ENCODE measurements at regions not wholly inside any gene's neighbourhood (a gene's known extent, or its start where the extent isn't known, plus 50 kb on each side); places are given as distances from the start of the nearest gene placed in this dataset.

DNA sequence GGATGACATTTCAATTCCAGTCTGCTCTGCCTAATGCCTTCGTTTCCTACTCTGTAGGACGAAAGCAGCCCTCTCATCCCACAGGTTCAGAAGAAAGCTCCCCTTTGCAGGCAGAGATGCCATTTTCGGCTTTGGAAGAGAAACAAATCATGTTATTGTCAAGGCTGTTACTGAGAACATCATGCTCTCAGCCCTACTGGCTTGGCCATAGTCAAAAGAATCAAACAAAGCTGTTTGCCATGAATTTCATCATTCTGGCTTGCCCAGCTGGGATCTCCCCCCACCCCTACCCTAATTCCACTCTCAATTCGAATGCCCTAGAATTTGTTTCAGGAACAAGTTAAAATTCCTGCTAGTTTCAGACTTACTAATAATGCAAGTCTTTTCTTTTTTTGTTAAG is 162.3 kb upstream of the SERP2 start:
- DNase-seq (no peak), ATAC-seq (ENCODE audit: insufficient read depth, low FRiP score) (no peak)
- Histone ChIP-seq H3K9me3 (ENCODE audit: control insufficient read depth in 4 of 4, insufficient read depth in 3 of 4, low read length in 3 of 4) (peaks cover 0 to 3% (median under 1%) of the 10 kb centered on the region in 4 donors), H3K27ac (ENCODE audit: low read depth in 1 of 2, low read length in 1 of 2) (no peak overlapping the region), H3K4me1 (ENCODE audit: control insufficient read depth in 5 of 5, insufficient read depth in 5 of 5, low read length in 5 of 5) (no peaks in the 10 kb centered on the region), H3K4me3 (no peak overlapping the region), H3K9ac (ENCODE audit: insufficient read depth in 1 of 2, low read length in 2 of 2) (no peak overlapping the region), H3K36me3 (ENCODE audit: control insufficient read depth in 4 of 4, insufficient read depth in 4 of 4, low read length in 4 of 4) (no peaks in the 10 kb centered on the region), H3K27me3 (ENCODE audit: control insufficient read depth in 3 of 3, insufficient read depth in 3 of 3, low read length in 2 of 3) (peaks cover 0 to 4% (median 0%) of the 10 kb centered on the region in 3 donors)
- no peak for TF ChIP-seq CTCF (IDR thresholded peaks at IDR 0.05; ENCODE audit: control extremely low read depth, extremely low read depth)
- WGBS, 2 donors = 75 to 87% methylated on average over 4 of the region's 4 CpGs

GRCh38 chr13:44211704-44212346 is 161.8 kb upstream of the SERP2 start:
- no peak overlapping the region for H3K9ac ChIP-seq (ENCODE audit: insufficient read depth in 1 of 2, low read length in 2 of 2)
- ATAC-seq (ENCODE audit: insufficient read depth, low FRiP score) = no peak
- TF ChIP-seq CTCF (IDR thresholded peaks at IDR 0.05; ENCODE audit: control extremely low read depth, extremely low read depth) = no peak
- no peak for DNase-seq
- H3K4me1 ChIP-seq (ENCODE audit: control insufficient read depth in 5 of 5, insufficient read depth in 5 of 5, low read length in 5 of 5) = no peaks in the 10 kb centered on the region
- no peaks in the 10 kb centered on the region for H3K9me3 ChIP-seq (ENCODE audit: control insufficient read depth in 4 of 4, insufficient read depth in 3 of 4, low read length in 3 of 4)
- no peak overlapping the region for H3K4me3 ChIP-seq
- WGBS, 2 donors = 93 to 96% methylated on average over 14 of the region's 14 CpGs
- no peaks in the 10 kb centered on the region for H3K36me3 ChIP-seq (ENCODE audit: control insufficient read depth in 4 of 4, insufficient read depth in 4 of 4, low read length in 4 of 4)
- peaks cover 0 to 4% (median 0%) of the 10 kb centered on the region in 3 donors for H3K27me3 ChIP-seq (ENCODE audit: control insufficient read depth in 3 of 3, insufficient read depth in 3 of 3, low read length in 2 of 3)
- peak overlapping the region in 1 of 2 donors; percentile 40 for H3K27ac ChIP-seq (ENCODE audit: low read depth in 1 of 2, low read length in 1 of 2)

GRCh38 chr13:44212633-44213396 is 160.8 kb upstream of the SERP2 start:
- no peak for TF ChIP-seq CTCF (IDR thresholded peaks at IDR 0.05; ENCODE audit: control extremely low read depth, extremely low read depth)
- WGBS, 2 donors = 65 to 79% methylated on average over 9 of the region's 9 CpGs
- no peak overlapping the region for H3K9ac ChIP-seq (ENCODE audit: insufficient read depth in 1 of 2, low read length in 2 of 2)
- peaks cover 0 to 4% (median 0%) of the 10 kb centered on the region in 3 donors for H3K27me3 ChIP-seq (ENCODE audit: control insufficient read depth in 3 of 3, insufficient read depth in 3 of 3, low read length in 2 of 3)
- H3K9me3 ChIP-seq (ENCODE audit: control insufficient read depth in 4 of 4, insufficient read depth in 3 of 4, low read length in 3 of 4) = no peaks in the 10 kb centered on the region
- no peaks in the 10 kb centered on the region for H3K4me1 ChIP-seq (ENCODE audit: control insufficient read depth in 5 of 5, insufficient read depth in 5 of 5, low read length in 5 of 5)
- peak; percentile 30 for ATAC-seq (ENCODE audit: insufficient read depth, low FRiP score)
- H3K27ac ChIP-seq (ENCODE audit: low read depth in 1 of 2, low read length in 1 of 2) = no peak overlapping the region
- DNase-seq = peak in 1 of 3 donors; percentile 42
- no peak overlapping the region for H3K4me3 ChIP-seq
- no peaks in the 10 kb centered on the region for H3K36me3 ChIP-seq (ENCODE audit: control insufficient read depth in 4 of 4, insufficient read depth in 4 of 4, low read length in 4 of 4)
